Upper lobe of left lung (tissue), 6 donors: ENCODE measurements at regions not wholly inside any gene's neighbourhood (a gene's known extent, or its start where the extent isn't known, plus 50 kb on each side); places are given as distances from the start of the nearest gene placed in this dataset.

Experiments
- ATAC-seq, 2 donors: fragments of 200-7000 bp; cut with Tn5 transposase; one replicate each; pipeline ENCODE4 v1.9.1; 2022; ENCODE audit warnings: mild to moderate bottlenecking in 2 of 2, moderate library complexity in 2 of 2; ENCODE audit not compliant: low FRiP score in 2 of 2
- DNase-seq, 2 donors: peaks; one replicate each; pipeline ENCODE4 v3.0.0-alpha.2; 2019 to 2020
- H3K27ac ChIP-seq, 4 donors: fragments of 200-600 bp; sonication (generic); one replicate each; pipeline ENCODE4 v1.5.1; 2016 to 2019
- H3K27me3 ChIP-seq, 4 donors: fragments of 200-600 bp; sonication (generic); one replicate each; pipeline ENCODE4 v1.5.1; 2017 to 2019
- H3K36me3 ChIP-seq, 4 donors: fragments of 200-600 bp; sonication (generic); one replicate each; pipeline ENCODE4 v1.5.1; 2016 to 2019
- H3K4me1 ChIP-seq, 4 donors: fragments of 200-600 bp; sonication (generic); one replicate each; pipeline ENCODE4 v1.5.1; 2018 to 2019
- H3K4me3 ChIP-seq, 4 donors: fragments of 200-600 bp; sonication (generic); one replicate each; pipeline ENCODE4 v1.5.1; 2017 to 2019; ENCODE audit warnings: mild to moderate bottlenecking in 2 of 4, moderate library complexity in 1 of 4
- H3K9me3 ChIP-seq, 4 donors: fragments of 200-600 bp; sonication (generic); one replicate each; pipeline ENCODE4 v1.5.1; 2018 to 2019
- EP300 ChIP-seq, 4 donors: sonication (generic); formaldehyde crosslinking; IDR thresholded peaks; one replicate each; pipeline ENCODE4 v1.5.1; 2017; ENCODE audit warnings: antibody characterized with exemption in 4 of 4, control low read depth in 2 of 4
- POLR2A ChIP-seq, 4 donors: fragments of 450-650 bp; IDR thresholded peaks; one replicate each; pipeline ENCODE4 v1.5.1; 2016 to 2017; ENCODE audit warnings: antibody characterized with exemption in 4 of 4, mild to moderate bottlenecking in 2 of 4
- POLR2AphosphoS5 ChIP-seq, 2 donors: sonication (generic); formaldehyde crosslinking; IDR thresholded peaks; one replicate each; pipeline ENCODE4 v1.5.1; 2017; ENCODE audit warnings: antibody characterized with exemption in 2 of 2
- WGBS, 2 donors: methylation state at CpG; one replicate each; pipeline ENCODE4 v1.1.5; 2017 to 2018; 5-methylcytosine and 5-hydroxymethylcytosine counted together
- TF ChIP-seq, protein P1 (sequence below), 6 experiments: fragments of 450-650 bp in 4 of 6; fragments of 200-600 bp in 2 of 6; sonication (generic) in 2 of 6; IDR thresholded peaks; one replicate each; pipeline ENCODE4 v1.5.1; 2016 to 2019; ENCODE audit warnings: antibody characterized with exemption in 6 of 6
- donor health status: DM: no; HTN: no; CAD: no; lungs with moderate emphysema.
- donor health status: DM: no; HTN: yes; CAD: no; lungs with severe emphysema.

- Histone ChIP-seq H3K36me3 (no peaks in the 10 kb centered on the region), H3K4me1 (no peaks in the 10 kb centered on the region), H3K27ac (no peak overlapping the region), H3K27me3 (no peaks in the 10 kb centered on the region), H3K4me3 (no peak overlapping the region), H3K9me3 (no peaks in the 10 kb centered on the region)
- no peak for TF ChIP-seq POLR2A (IDR thresholded peaks at IDR 0.05)
- TF ChIP-seq EP300 (IDR thresholded peaks at IDR 0.05) = no peak
- no peak for TF ChIP-seq POLR2AphosphoS5 (IDR thresholded peaks at IDR 0.05)
- TF ChIP-seq, protein P1, sequence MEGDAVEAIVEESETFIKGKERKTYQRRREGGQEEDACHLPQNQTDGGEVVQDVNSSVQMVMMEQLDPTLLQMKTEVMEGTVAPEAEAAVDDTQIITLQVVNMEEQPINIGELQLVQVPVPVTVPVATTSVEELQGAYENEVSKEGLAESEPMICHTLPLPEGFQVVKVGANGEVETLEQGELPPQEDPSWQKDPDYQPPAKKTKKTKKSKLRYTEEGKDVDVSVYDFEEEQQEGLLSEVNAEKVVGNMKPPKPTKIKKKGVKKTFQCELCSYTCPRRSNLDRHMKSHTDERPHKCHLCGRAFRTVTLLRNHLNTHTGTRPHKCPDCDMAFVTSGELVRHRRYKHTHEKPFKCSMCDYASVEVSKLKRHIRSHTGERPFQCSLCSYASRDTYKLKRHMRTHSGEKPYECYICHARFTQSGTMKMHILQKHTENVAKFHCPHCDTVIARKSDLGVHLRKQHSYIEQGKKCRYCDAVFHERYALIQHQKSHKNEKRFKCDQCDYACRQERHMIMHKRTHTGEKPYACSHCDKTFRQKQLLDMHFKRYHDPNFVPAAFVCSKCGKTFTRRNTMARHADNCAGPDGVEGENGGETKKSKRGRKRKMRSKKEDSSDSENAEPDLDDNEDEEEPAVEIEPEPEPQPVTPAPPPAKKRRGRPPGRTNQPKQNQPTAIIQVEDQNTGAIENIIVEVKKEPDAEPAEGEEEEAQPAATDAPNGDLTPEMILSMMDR (IDR thresholded peaks at IDR 0.05) = no peak
- ATAC-seq (no peak), DNase-seq (no peak)
- 84 to 94% methylated on average over 3 of the region's 3 CpGs for WGBS, 2 donors
Measured at GRCh38 chr3:20396335-20396734, 210.3 kb upstream of the SGO1 start.

DNA sequence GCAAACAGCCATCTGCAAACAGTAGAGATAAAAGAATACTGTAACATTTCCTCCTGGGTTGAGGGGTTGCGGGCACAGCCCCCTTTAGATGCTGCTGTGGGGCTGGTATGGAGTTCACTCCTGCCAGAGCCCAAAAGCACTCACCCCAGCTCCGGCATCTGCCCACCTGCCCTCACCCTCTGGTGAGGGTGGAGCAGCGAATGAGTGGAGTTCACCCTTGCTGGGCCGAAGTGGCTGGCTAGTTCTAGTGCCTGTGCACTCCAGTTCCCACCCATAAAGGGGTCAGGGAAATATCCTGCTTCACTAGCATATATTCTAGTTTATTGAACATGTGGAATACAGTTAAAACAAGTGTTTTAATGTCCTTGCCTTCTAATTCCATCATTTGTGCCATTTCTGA lies 209.7 kb upstream of the SGO1 start:
- DNase-seq (peak in 1 of 2 donors; percentile 1), ATAC-seq (no peak)
- Histone ChIP-seq H3K27ac (no peak overlapping the region), H3K27me3 (no peaks in the 10 kb centered on the region), H3K4me1 (no peaks in the 10 kb centered on the region), H3K4me3 (no peak overlapping the region), H3K36me3 (no peaks in the 10 kb centered on the region), H3K9me3 (no peaks in the 10 kb centered on the region)
- TF ChIP-seq, protein P1 (IDR thresholded peaks at IDR 0.05) = no peak
- no peak for TF ChIP-seq POLR2AphosphoS5 (IDR thresholded peaks at IDR 0.05)
- no peak for TF ChIP-seq POLR2A (IDR thresholded peaks at IDR 0.05)
- no peak for TF ChIP-seq EP300 (IDR thresholded peaks at IDR 0.05)
- WGBS, 2 donors = 69 to 93% methylated on average over 3 to 4 of the region's 4 CpGs

DNA sequence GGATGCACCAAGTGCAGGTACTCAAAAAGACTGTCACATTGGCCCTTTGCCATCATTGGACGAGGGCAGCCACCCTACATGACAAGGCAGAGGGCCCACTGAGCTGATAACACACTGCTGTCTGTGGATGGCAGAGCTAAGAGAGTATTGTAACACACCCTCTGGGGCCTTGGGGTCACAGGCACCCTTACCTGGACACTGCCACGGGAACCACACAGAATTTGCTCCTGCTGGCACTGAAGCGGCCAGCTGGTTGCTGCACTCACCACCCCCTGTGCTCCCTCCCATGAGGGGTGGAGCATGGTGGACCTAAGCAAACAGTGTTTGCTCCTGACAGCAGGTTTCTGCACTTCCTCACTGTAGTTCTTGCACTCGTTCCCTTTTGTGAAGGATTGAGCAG lies 208.2 kb upstream of the SGO1 start:
- WGBS, 2 donors = 67 to 74% methylated on average over 2 to 4 of the region's 4 CpGs
- Histone ChIP-seq H3K9me3 (no peaks in the 10 kb centered on the region), H3K27me3 (no peaks in the 10 kb centered on the region), H3K4me3 (no peak overlapping the region), H3K4me1 (no peaks in the 10 kb centered on the region), H3K36me3 (no peaks in the 10 kb centered on the region), H3K27ac (no peak overlapping the region)
- TF ChIP-seq, protein P1 (IDR thresholded peaks at IDR 0.05) = no peak
- no peak for TF ChIP-seq POLR2A (IDR thresholded peaks at IDR 0.05)
- no peak for TF ChIP-seq POLR2AphosphoS5 (IDR thresholded peaks at IDR 0.05)
- no peak for TF ChIP-seq EP300 (IDR thresholded peaks at IDR 0.05)
- no peak for ATAC-seq
- DNase-seq = no peak

DNA sequence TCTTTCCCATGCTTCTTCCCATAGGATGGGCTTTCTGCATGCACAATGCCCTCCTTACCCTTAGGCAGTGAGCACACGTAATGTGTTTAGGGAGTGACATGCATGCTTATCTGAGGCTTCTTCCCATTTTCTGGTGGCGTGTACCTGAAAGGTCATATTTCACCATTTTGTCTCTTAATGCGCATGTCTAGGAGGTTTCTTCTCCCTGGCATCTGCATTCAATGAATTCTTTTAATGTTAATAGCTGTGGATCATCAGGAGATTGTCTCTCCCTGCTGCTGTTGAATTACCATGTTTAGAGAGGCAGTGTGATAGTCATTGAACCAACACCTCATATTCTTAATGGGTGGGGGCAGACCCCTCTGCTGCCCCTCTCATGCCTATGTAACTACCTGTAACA lies 205.6 kb upstream of the SGO1 start:
- no peak for ATAC-seq
- Histone ChIP-seq H3K4me1 (no peaks in the 10 kb centered on the region), H3K4me3 (no peak overlapping the region), H3K36me3 (no peaks in the 10 kb centered on the region), H3K27me3 (no peaks in the 10 kb centered on the region), H3K9me3 (no peaks in the 10 kb centered on the region), H3K27ac (no peak overlapping the region)
- no peak for TF ChIP-seq POLR2A (IDR thresholded peaks at IDR 0.05)
- TF ChIP-seq, protein P1 (IDR thresholded peaks at IDR 0.05) = no peak
- DNase-seq = no peak
- WGBS, 2 donors = 60 to 67% methylated on average over 3 of the region's 3 CpGs

- no peaks in the 10 kb centered on the region for H3K36me3 ChIP-seq
- H3K27me3 ChIP-seq = no peaks in the 10 kb centered on the region
- H3K9me3 ChIP-seq = no peaks in the 10 kb centered on the region
- WGBS, 2 donors = 61 to 81% methylated on average over 1 of the region's 1 CpG
- no peak for TF ChIP-seq POLR2A (IDR thresholded peaks at IDR 0.05)
- DNase-seq (no peak), ATAC-seq (no peak)
- H3K4me3 ChIP-seq = no peak overlapping the region
- no peak overlapping the region for H3K27ac ChIP-seq
- H3K4me1 ChIP-seq = no peaks in the 10 kb centered on the region
Measured at GRCh38 chr3:20388971-20389370, 203.0 kb upstream of the SGO1 start.
